Body of pancreas (tissue), 4 donors: ENCODE measurements at regions not wholly inside any gene's neighbourhood (a gene's known extent, or its start where the extent isn't known, plus 50 kb on each side); places are given as distances from the start of the nearest gene placed in this dataset.

Source experiments
- ATAC-seq: fragments of 150-250 bp; one replicate; pipeline ENCODE4 v1.9.1; 2016
- DNase-seq, 4 donors: peaks; one replicate each; pipeline ENCODE4 v3.0.0-alpha.2; 2019
- H3K27ac ChIP-seq, 4 donors: fragments of 200-600 bp; sonication (generic); 1 replicate in 3 of 4; 2 replicates in 1 of 4; pipeline versions ENCODE4 v1.5.1 to v1.6.1; 2016 to 2019; ENCODE audit warnings: mild to moderate bottlenecking in 1 of 4, mixed read lengths in 1 of 4, moderate library complexity in 1 of 4
- H3K27me3 ChIP-seq, 2 donors: fragments of 200-600 bp; sonication (generic); one replicate each; pipeline ENCODE4 v1.6.0; 2016; ENCODE audit warnings: mild to moderate bottlenecking in 1 of 2
- H3K36me3 ChIP-seq, 2 donors: fragments of 200-600 bp; sonication (generic); replicated peaks in 1 of 2; 2 replicates each; pipeline ENCODE4 v1.5.1; 2016; ENCODE audit warnings: low read depth in 2 of 2; ENCODE audit not compliant: insufficient read depth in 1 of 2
- H3K4me1 ChIP-seq: fragments of 200-600 bp; sonication (generic); one replicate; pipeline ENCODE4 v1.6.0; 2016
- H3K4me3 ChIP-seq, 2 donors: fragments of 200-600 bp; sonication (generic); 1 replicate in 1 of 2; 2 replicates in 1 of 2; pipeline ENCODE4 v1.5.1; 2016 to 2019
- H3K9me3 ChIP-seq, 3 donors: fragments of 200-600 bp; sonication (generic); 1 replicate in 2 of 3; 2 replicates in 1 of 3; pipeline ENCODE4 v1.5.1; 2016
- CTCF ChIP-seq, 7 experiments: fragments of 450-650 bp in 4 of 7; fragments of 200-600 bp in 3 of 7; sonication (generic) in 3 of 7; IDR thresholded peaks; one replicate each; pipeline ENCODE4 v1.5.1; 2016 to 2019; ENCODE audit warnings: antibody characterized with exemption in 7 of 7
- POLR2A ChIP-seq, 3 donors: fragments of 450-650 bp; IDR thresholded peaks; one replicate each; pipeline ENCODE4 v1.6.1; 2016; ENCODE audit warnings: antibody characterized with exemption in 3 of 3, mild to moderate bottlenecking in 2 of 3
- WGBS, 2 donors: methylation state at CpG; one replicate each; pipeline ENCODE4 v1.1.5; 2017; 5-methylcytosine and 5-hydroxymethylcytosine counted together
- intact Hi-C: fragments of 100-400 bp; cut with DNase I; formaldehyde crosslinking; loops from one replicate; pipeline ENCODE4 v1.15.1; 2023

- 74 to 78% methylated on average over 6 to 16 of the region's 16 CpGs for WGBS, 2 donors
- no peaks in the 10 kb centered on the region for H3K36me3 ChIP-seq
- H3K27ac ChIP-seq = no peak overlapping the region
- no peak for ATAC-seq
- peaks cover 5% of the 10 kb centered on the region for H3K4me1 ChIP-seq
- no peaks in the 10 kb centered on the region for H3K9me3 ChIP-seq
- intact Hi-C loops = no loop called here
- H3K4me3 ChIP-seq = no peak overlapping the region
- TF ChIP-seq CTCF (IDR thresholded peaks at IDR 0.05) (no peak), POLR2A (IDR thresholded peaks at IDR 0.05) (no peak)
- peak in 1 of 4 donors; percentile 21 for DNase-seq
- H3K27me3 ChIP-seq = no peaks in the 10 kb centered on the region
Measured at GRCh38 chr10:124339119-124340032, 79.3 kb downstream of the OAT start.

GRCh38 chr10:124338276-124338925, 80.3 kb downstream of the OAT start:
- no peaks in the 10 kb centered on the region for H3K27me3 ChIP-seq
- TF ChIP-seq POLR2A (IDR thresholded peaks at IDR 0.05) (no peak), CTCF (IDR thresholded peaks at IDR 0.05) (no peak)
- no peak for DNase-seq
- no peak overlapping the region for H3K4me3 ChIP-seq
- intact Hi-C loops = no loop called here
- WGBS, 2 donors = 50 to 55% methylated on average over 4 of the region's 4 CpGs
- no peak overlapping the region for H3K27ac ChIP-seq
- H3K4me1 ChIP-seq = peaks cover 5% of the 10 kb centered on the region
- H3K9me3 ChIP-seq = no peaks in the 10 kb centered on the region
- H3K36me3 ChIP-seq = no peaks in the 10 kb centered on the region
- no peak for ATAC-seq

DNA sequence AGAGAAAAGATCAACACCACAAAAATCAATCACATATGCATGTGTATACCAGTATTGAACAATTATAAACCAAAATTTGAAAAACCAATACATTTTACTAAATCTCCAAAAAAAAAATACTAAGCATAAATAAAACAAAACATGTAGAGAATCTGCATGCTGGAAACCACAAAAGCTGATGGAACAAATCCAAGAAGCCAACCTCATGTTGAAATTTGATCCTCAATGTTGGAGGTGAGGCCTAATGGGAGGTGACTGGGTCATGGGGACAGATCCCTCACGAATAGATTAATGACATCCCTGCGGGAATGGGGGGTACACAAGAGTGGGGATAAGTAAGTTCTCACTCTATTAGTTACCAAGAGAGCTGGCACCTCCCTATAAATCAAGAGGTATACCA, 82.5 kb downstream of the OAT start:
- H3K9me3 ChIP-seq = no peaks in the 10 kb centered on the region
- ATAC-seq = no peak
- H3K27me3 ChIP-seq = no peaks in the 10 kb centered on the region
- H3K4me3 ChIP-seq = no peak overlapping the region
- no peak for DNase-seq
- H3K27ac ChIP-seq = no peak overlapping the region
- no peaks in the 10 kb centered on the region for H3K36me3 ChIP-seq
- TF ChIP-seq POLR2A (IDR thresholded peaks at IDR 0.05) (no peak), CTCF (IDR thresholded peaks at IDR 0.05) (no peak)
- 36 to 41% methylated on average over 2 of the region's 2 CpGs for WGBS, 2 donors
- H3K4me1 ChIP-seq = peaks cover 5% of the 10 kb centered on the region
- intact Hi-C loops = no loop called here

DNA sequence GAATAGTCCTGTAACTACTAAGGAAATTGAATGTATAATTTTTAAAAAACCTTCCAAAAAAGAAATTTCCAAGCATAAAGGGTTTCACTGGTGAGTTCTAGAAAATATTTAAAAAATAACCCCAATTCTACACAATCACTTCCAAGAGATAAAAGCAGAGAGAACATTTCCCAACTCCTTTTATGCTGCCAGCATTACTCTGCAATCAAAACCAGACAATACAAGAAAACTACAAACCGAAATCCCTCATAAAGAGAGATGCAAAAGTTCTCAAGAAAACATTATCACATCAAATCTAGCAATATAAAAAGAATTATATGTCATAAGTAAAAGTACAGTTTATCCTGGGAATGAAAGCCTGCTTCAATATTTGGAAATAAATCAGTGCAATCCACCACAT, 84.8 kb downstream of the OAT start:
- Histone ChIP-seq H3K4me3 (no peak overlapping the region), H3K4me1 (no peaks in the 10 kb centered on the region), H3K36me3 (no peaks in the 10 kb centered on the region), H3K27me3 (no peaks in the 10 kb centered on the region), H3K27ac (no peak overlapping the region), H3K9me3 (no peaks in the 10 kb centered on the region)
- TF ChIP-seq CTCF (IDR thresholded peaks at IDR 0.05) = no peak
- no peak for TF ChIP-seq POLR2A (IDR thresholded peaks at IDR 0.05)
- DNase-seq = no peak
- WGBS, 2 donors = 39 to 66% methylated on average over 1 of the region's 1 CpG
- intact Hi-C loops = no loop called here
- ATAC-seq = no peak
